K562 (cell line): ENCODE measurements at regions not wholly inside any gene's neighbourhood (a gene's known extent, or its start where the extent isn't known, plus 50 kb on each side); places are given as distances from the start of the nearest gene placed in this dataset.

Experiments used
- CTCF ChIP-seq, 3 experiments: IDR thresholded peaks in 2 of 3; conservative IDR thresholded peaks in 1 of 3; 2 replicates each; pipeline ENCODE4 v1.5.1; 2011 to 2012; ENCODE audit warnings: low read length in 3 of 3, mild to moderate bottlenecking in 3 of 3, control low read depth in 2 of 3, improper control_type of control experiment in 1 of 3, inconsistent platforms in 1 of 3, low read depth in 1 of 3, mixed read lengths in 1 of 3, moderate library complexity in 1 of 3; ENCODE audit not compliant: insufficient read depth in 2 of 3
- DEAF1 ChIP-seq: fragments of 450-650 bp; formaldehyde crosslinking; IDR thresholded peaks from 2 replicates; pipeline ENCODE4 v1.4.0; 2020; ENCODE audit warnings: mild to moderate bottlenecking, moderate library complexity
- DPF2 ChIP-seq: fragments of 450-650 bp; IDR thresholded peaks from 2 replicates; pipeline ENCODE4 v1.6.1; 2016
- TRIM24 ChIP-seq, 2 experiments: fragments of 450-650 bp; IDR thresholded peaks; 2 replicates each; pipeline ENCODE4 v1.6.1; 2016
- USF2 ChIP-seq: sonication (generic); formaldehyde crosslinking; IDR thresholded peaks from 2 replicates; pipeline ENCODE4 v1.5.0; 2020; ENCODE audit warnings: missing genetic modification reagents
- ZNF436 ChIP-seq: fragments of 250-450, 450-650 bp; sonication (Bioruptor Pico); formaldehyde crosslinking; IDR thresholded peaks from 2 replicates; pipeline ENCODE4 v1.7.0; 2020; ENCODE audit warnings: mild to moderate bottlenecking

- TF ChIP-seq CTCF (IDR thresholded peaks at IDR 0.05 in 2 of 3, conservative IDR thresholded peaks at IDR 0.05 in 1 of 3; ENCODE audit: insufficient read depth in 2 of 3, low read depth in 1 of 3, low read length in 3 of 3) (no peak), DEAF1 (CRISPR knock-in tag) (no peak), DPF2 (no peak), USF2 (CRISPR knock-in tag) (no peak), TRIM24 (IDR thresholded peaks at IDR 0.05) (no peak), ZNF436 (CRISPR knock-in tag) (no peak)
Observed at GRCh38 chr15:26158176-26158575, 295.0 kb upstream of the ATP10A start.
